K562 (cell line): ENCODE measurements at regions not wholly inside any gene's neighbourhood (a gene's known extent, or its start where the extent isn't known, plus 50 kb on each side); places are given as distances from the start of the nearest gene placed in this dataset.

Source experiments
- BCL6 ChIP-seq: fragments of 250-450 bp; sonication (Bioruptor Pico); IDR thresholded peaks from 2 replicates; pipeline ENCODE4 v1.4.0; 2020
- ELF2 ChIP-seq: fragments of 250-450 bp; sonication (Bioruptor Pico); IDR thresholded peaks from 2 replicates; pipeline ENCODE4 v1.5.0; 2021; ENCODE audit warnings: mild to moderate bottlenecking
- FIP1L1 ChIP-seq: fragments of 200-400 bp; formaldehyde crosslinking; IDR thresholded peaks from 2 replicates; pipeline ENCODE4 v1.6.1; 2018; ENCODE audit warnings: mild to moderate bottlenecking, low read depth, low read length; ENCODE audit not compliant: poor library complexity, severe bottlenecking
- GATAD2A ChIP-seq: fragments of 450-650 bp; IDR thresholded peaks from 2 replicates; pipeline ENCODE4 v1.6.1; 2017
- HMG20A ChIP-seq: fragments of 450-650 bp; formaldehyde crosslinking; conservative IDR thresholded peaks from 2 replicates; pipeline ENCODE4 v1.4.0; 2020; ENCODE audit warnings: mild to moderate bottlenecking, mixed read lengths
- KLF13 ChIP-seq: fragments of 450-650 bp; IDR thresholded peaks from 2 replicates; pipeline ENCODE4 v1.6.1; 2016; ENCODE audit warnings: missing genetic modification characterization, low read depth, mild to moderate bottlenecking, missing compliant biosample characterization, moderate library complexity, borderline replicate concordance
- MECOM ChIP-seq: fragments of 250-450 bp; sonication (Bioruptor Pico); IDR thresholded peaks from 2 replicates; pipeline ENCODE4 v1.8.0; 2022; ENCODE audit warnings: inconsistent platforms
- NR2C2 ChIP-seq, 2 experiments: fragments of 200-800 bp in 1 of 2; sonication (Bioruptor generic) in 1 of 2; sonication (generic) in 1 of 2; formaldehyde crosslinking in 1 of 2; IDR thresholded peaks; 2 replicates each; pipeline versions ENCODE4 v1.6.1 to v1.8.0; 2016 to 2022; ENCODE audit warnings: mild to moderate bottlenecking in 1 of 2, missing compliant biosample characterization in 1 of 2, missing genetic modification characterization in 1 of 2, missing genetic modification reagents in 1 of 2
- PBX2 ChIP-seq, 2 experiments: IDR thresholded peaks in 1 of 2; conservative IDR thresholded peaks in 1 of 2; 2 replicates each; pipeline ENCODE4 v1.6.1; 2016; ENCODE audit warnings: low read depth in 2 of 2, mild to moderate bottlenecking in 1 of 2, missing compliant biosample characterization in 1 of 2, missing genetic modification characterization in 1 of 2, moderate library complexity in 1 of 2
- SETDB1 ChIP-seq: IDR thresholded peaks from one replicate; pipeline ENCODE4 v1.6.1; 2012; ENCODE audit warnings: low read length, control low read depth, inconsistent platforms
- ZNF121 ChIP-seq: sonication (generic); formaldehyde crosslinking; conservative IDR thresholded peaks from 2 replicates; pipeline ENCODE4 v1.8.0; 2022; ENCODE audit warnings: missing genetic modification reagents
- ZNF175 ChIP-seq: fragments of 200-800 bp; sonication (Bioruptor generic); IDR thresholded peaks from 2 replicates; pipeline ENCODE4 v1.6.1; 2016; ENCODE audit warnings: low read depth, mild to moderate bottlenecking, missing genetic modification characterization, missing compliant biosample characterization
- ZNF212 ChIP-seq: fragments of 450-650 bp; formaldehyde crosslinking; IDR thresholded peaks from 2 replicates; pipeline ENCODE4 v1.4.0; 2020; ENCODE audit warnings: mild to moderate bottlenecking
- ZNF445 ChIP-seq: fragments of 250-450 bp; sonication (Bioruptor Pico); IDR thresholded peaks from 2 replicates; pipeline ENCODE4 v1.4.0; 2020; ENCODE audit warnings: low read depth, mild to moderate bottlenecking, moderate library complexity
- ZNF561 ChIP-seq: fragments of 450-650 bp; formaldehyde crosslinking; conservative IDR thresholded peaks from 2 replicates; pipeline ENCODE4 v1.4.0; 2020; ENCODE audit warnings: mild to moderate bottlenecking, moderate library complexity
- ZNF589 ChIP-seq: fragments of 200-800 bp; sonication (Bioruptor generic); IDR thresholded peaks from 2 replicates; pipeline ENCODE4 v1.6.1; 2016; ENCODE audit warnings: low read depth, missing genetic modification characterization, missing compliant biosample characterization
- ZNF644 ChIP-seq: fragments of 200-800 bp; sonication (Bioruptor generic); IDR thresholded peaks from 2 replicates; pipeline ENCODE4 v1.6.1; 2016; ENCODE audit warnings: low read depth, missing genetic modification characterization, missing compliant biosample characterization
- ZNF668 ChIP-seq: fragments of 250-450 bp; sonication (Bioruptor Pico); IDR thresholded peaks from 2 replicates; pipeline ENCODE4 v1.8.0; 2022; ENCODE audit warnings: mild to moderate bottlenecking, inconsistent platforms
- ZNF76 ChIP-seq: fragments of 250-450 bp; sonication (Bioruptor Pico); IDR thresholded peaks from 2 replicates; pipeline ENCODE4 v1.4.0; 2020; ENCODE audit warnings: mild to moderate bottlenecking, moderate library complexity, borderline replicate concordance
- TF ChIP-seq, protein P1 (sequence below): fragments of 450-650 bp; conservative IDR thresholded peaks from 2 replicates; pipeline ENCODE4 v1.6.1; 2016; ENCODE audit warnings: missing genetic modification characterization, low read depth, mild to moderate bottlenecking, control low read depth, missing compliant biosample characterization
- TF ChIP-seq, protein P2 (sequence below): fragments of 250-450 bp; sonication (Bioruptor Pico); IDR thresholded peaks from 2 replicates; pipeline ENCODE4 v1.8.0; 2022; ENCODE audit warnings: inconsistent platforms

DNA sequence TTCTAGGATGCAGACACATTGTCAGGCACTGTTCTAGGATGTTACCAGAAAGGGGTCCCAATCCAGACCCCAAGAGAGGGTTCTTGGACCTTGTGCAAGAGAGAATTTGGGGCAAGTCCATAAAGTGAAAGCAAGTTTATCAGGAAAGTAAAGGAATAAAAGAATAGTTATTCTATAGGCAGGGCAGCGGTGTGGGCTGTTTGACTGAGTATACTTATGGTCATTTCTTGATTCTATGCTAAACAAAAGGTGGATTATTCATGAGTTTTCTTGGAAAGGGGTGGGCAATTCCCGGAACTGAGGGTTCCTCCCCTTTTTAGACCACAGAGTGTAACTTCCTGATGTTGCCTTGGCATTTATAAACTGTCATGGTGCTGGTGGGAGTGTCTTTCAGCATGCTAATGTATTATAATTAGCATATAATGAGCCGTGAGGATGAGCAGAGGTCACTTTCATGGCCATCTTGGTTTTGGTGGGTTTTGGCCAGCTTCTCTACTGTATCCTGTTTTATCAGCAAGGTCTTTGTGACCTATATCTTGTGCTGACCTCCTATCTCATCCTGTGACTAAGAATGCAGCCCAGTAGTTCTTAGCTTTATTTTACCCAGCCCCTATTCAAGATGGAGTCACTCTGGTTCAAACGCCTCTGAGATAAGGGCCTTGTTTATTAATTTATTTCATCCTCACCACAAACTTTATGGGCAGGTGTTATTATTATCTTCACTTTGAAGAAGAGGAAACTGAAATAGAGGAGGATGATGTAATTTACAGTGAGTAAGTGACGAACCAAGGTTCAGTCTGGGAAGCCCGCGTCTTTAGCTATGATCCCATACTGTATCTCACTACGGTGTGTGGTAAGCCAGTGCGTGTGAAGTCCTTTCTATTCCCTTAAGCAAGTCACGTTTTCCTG, 186.0 kb upstream of the KLF4 start (continued):
- TF ChIP-seq ZNF212 (peak; percentile 93), HMG20A (CRISPR knock-in tag) (peak; percentile 65; the same call in 1 of the 2 replicates), ZNF175 (CRISPR knock-in tag) (peak; percentile 99), NR2C2 (CRISPR knock-in tag; IDR thresholded peaks at IDR 0.05) (no peak), NR2C2 (tag; IDR thresholded peaks at IDR 0.05) (peak; percentile 80), GATAD2A (no peak), ZNF561 (CRISPR knock-in tag) (peak; percentile 90), ELF2 (CRISPR knock-in tag) (peak; percentile 68; the same call in 1 of the 2 replicates), PBX2 (CRISPR knock-in tag; IDR thresholded peaks at IDR 0.05; ENCODE audit: low read depth) (no peak), PBX2 (tag; conservative IDR thresholded peaks at IDR 0.05; ENCODE audit: low read depth) (0 out of 2 replicates have a peak, but pooled peaks have one; percentile 33), ZNF589 (CRISPR knock-in tag) (peak; percentile 99), SETDB1 (no peak), ZNF121 (CRISPR knock-in tag) (no peak), MECOM (CRISPR knock-in tag) (peak; percentile 90), ZNF76 (CRISPR knock-in tag) (peak; percentile 98), ZNF445 (CRISPR knock-in tag) (peak; percentile 90), KLF13 (tag) (0 out of 2 replicates have a peak, but pooled peaks have one; percentile 43), ZNF644 (tag) (peak; percentile 74; the same call in 1 of the 2 replicates), FIP1L1 (no peak), ZNF668 (CRISPR knock-in tag) (peak; percentile 82; the same call in 1 of the 2 replicates), BCL6 (CRISPR knock-in tag) (peak; percentile 88; the same call in 1 of the 2 replicates)
- TF ChIP-seq, protein P1, sequence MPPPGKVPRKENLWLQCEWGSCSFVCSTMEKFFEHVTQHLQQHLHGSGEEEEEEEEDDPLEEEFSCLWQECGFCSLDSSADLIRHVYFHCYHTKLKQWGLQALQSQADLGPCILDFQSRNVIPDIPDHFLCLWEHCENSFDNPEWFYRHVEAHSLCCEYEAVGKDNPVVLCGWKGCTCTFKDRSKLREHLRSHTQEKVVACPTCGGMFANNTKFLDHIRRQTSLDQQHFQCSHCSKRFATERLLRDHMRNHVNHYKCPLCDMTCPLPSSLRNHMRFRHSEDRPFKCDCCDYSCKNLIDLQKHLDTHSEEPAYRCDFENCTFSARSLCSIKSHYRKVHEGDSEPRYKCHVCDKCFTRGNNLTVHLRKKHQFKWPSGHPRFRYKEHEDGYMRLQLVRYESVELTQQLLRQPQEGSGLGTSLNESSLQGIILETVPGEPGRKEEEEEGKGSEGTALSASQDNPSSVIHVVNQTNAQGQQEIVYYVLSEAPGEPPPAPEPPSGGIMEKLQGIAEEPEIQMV (tag): 0 out of 2 replicates have a peak, but pooled peaks have one; percentile 57
- TF ChIP-seq, protein P2, sequence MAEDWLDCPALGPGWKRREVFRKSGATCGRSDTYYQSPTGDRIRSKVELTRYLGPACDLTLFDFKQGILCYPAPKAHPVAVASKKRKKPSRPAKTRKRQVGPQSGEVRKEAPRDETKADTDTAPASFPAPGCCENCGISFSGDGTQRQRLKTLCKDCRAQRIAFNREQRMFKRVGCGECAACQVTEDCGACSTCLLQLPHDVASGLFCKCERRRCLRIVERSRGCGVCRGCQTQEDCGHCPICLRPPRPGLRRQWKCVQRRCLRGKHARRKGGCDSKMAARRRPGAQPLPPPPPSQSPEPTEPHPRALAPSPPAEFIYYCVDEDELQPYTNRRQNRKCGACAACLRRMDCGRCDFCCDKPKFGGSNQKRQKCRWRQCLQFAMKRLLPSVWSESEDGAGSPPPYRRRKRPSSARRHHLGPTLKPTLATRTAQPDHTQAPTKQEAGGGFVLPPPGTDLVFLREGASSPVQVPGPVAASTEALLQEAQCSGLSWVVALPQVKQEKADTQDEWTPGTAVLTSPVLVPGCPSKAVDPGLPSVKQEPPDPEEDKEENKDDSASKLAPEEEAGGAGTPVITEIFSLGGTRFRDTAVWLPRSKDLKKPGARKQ (CRISPR knock-in tag): no peak
